Ishikawa (cell line): ENCODE measurements at regions not wholly inside any gene's neighbourhood (a gene's known extent, or its start where the extent isn't known, plus 50 kb on each side); places are given as distances from the start of the nearest gene placed in this dataset.

Experiments used
- NFIC ChIP-seq: IDR thresholded peaks from 2 replicates; pipeline ENCODE4 v1.6.1; 2012
- RAD21 ChIP-seq: IDR thresholded peaks from 2 replicates; pipeline ENCODE4 v1.6.1; 2012; ENCODE audit warnings: low read depth
- ZBTB7A ChIP-seq: IDR thresholded peaks from 2 replicates; pipeline ENCODE4 v1.6.1; 2012; ENCODE audit warnings: low read depth

- TF ChIP-seq NFIC (no peak), ZBTB7A (no peak), RAD21 (no peak)
Observed at GRCh38 chr10:52442576-52442975, 128.5 kb downstream of the DKK1 start.
